CD4-positive, alpha-beta T cell treated with Interleukin-6 at 100 ng/mL for 8 hours (primary cell): ENCODE measurements at regions not wholly inside any gene's neighbourhood (a gene's known extent, or its start where the extent isn't known, plus 50 kb on each side); places are given as distances from the start of the nearest gene placed in this dataset.

Source experiments
- DNase-seq: peaks from one replicate; pipeline ENCODE4 v3.0.0-alpha.2; 2020; ENCODE audit warnings: mixed read lengths, low spot score

DNA sequence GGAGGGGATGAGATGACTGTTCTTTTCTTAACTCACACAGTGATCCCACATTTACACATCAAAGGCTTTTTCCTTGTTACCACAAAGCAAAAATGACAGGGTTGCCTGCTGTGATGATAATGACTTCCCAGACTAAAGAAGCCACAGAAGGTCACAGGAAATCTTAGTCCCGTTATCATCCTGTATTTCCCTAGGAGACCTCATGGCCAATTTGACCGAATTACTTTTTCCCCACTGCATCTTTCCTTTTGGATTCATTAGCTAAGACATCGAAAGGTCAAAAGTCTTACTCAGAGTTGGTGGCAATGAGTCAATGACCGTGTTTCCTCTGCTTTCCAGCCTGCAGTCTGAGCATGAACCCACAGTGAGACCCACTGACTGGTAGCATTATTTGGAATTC is 130.1 kb upstream of the INHBA start:
- DNase-seq = no peak

DNA sequence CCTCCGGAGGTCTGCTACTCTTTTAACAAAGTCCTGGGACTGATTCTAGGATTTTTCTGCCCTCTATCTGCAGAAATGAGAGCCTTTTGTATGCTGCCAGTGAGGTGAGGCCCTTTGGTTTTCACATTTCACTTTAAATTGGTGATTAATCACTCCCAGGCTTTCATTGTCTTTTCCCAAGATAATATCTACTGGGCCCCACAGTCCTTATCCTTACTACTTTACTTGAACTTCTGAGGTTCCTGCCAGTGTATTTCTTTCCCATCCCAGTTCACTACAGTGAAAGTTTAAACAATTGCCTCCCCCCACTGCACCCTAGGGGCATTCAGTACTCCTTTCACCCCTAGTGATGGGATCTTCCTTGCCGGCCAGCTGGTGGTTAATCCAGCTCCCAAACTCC is 127.4 kb upstream of the INHBA start:
- DNase-seq = no peak

DNA sequence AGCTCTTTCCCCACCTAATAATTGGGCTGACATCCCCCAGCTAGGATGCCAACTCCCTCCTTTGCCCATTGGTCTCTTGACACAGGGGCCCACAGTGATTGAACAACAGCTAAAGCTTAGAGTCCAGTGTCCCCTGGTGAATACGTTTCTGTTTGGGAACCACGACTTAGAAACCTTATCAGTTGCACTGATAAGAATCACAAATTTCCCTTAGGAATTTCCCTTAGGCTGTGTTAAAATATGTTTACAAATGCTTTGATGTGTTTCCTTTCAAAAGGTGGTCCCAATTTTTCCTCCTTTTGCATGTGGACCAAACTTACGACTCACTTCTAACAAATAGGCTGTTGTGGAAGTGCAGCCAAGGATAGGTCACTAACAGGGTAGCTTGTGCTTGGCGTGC is 126.0 kb upstream of the INHBA start:
- no peak for DNase-seq

DNA sequence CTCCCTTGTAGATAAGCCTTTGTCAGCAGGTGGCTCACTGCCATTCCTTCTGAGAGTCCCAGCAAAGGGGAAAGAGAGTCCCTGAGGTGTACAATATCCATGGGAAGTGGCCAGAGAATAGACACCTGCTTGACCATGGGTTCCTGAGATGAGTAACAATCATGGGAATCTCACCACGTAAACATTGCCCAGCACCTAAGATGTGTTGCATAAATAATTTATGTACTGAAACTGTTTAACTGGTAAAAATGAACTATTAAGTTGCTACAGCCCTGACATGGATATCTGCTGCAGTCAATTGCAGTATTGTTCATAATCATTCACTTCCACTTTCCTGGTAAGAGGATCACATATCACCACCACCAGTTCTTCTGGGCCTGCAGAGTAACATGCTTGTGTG is 123.8 kb upstream of the INHBA start:
- no peak for DNase-seq

DNA sequence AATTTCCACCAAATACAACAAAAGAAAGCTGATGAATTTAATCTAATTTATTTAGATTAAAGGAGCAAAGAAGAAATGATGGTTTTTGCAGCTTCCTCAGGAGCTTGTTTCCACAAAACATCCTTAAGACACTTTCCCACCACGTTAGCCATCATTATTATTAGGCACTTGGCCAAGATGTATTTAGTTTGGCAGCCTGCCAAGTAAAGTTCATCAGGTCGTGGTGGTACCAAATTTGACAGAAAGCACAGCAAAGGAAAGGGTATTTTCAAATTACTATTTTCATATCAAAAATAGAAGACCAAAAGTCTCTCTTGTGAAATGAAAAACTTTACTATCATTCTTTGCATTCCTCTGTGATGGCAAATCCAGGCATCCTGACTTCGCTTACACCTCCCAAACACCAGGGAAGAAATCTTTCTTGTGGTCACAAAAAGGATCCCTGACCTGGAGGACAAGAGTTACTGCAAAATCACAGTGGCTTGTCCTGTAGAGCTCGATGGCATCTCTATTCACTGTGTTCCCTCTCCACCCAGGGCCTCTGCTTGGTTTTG is 123.1 kb upstream of the INHBA start:
- no peak for DNase-seq

DNA sequence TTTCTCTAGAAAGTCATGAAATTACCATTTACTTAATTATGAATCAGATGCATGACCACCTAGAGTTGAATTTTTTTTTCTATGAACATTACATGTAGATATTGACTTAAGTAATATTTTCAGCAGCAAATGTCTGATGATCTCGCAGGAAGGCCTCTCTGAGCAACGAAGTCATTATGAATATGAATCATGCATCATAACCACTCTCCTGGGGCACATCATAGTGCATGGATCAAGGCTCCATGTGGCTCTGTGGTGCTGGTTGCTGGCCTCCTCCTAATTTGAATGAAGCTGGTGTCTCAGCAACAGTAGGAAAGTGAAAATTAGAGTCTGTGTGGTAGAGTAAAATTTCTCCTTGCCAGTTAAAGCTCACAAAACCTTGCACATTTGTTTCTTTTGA is 121.4 kb upstream of the INHBA start:
- DNase-seq = no peak

DNA sequence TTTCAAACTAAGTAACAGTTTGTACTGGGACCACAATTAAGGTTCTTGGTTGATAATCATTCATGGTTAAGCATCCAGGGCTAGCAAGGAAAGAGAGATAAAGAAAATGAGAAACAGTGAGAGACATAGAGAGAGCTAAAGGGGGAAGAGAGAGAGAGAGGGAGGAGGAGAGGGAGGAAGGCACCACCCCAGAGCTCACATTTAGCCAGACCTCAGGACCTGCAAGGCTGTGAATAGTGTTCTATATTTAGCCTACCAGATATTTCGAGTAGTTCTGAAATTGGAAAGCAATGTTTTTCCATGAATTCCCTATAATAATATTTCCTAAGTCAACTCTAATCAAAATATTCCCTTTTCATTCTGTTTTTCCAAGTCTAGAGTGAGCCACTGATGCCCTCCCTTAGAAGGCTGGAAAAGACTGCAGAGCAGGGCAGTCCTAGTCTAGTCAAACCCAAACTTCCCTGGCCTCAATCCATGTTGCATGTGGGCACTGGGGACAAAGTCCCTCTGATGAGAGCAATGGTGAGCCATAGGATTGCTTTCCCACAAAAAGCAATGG is 119.4 kb upstream of the INHBA start:
- DNase-seq = no peak

DNA sequence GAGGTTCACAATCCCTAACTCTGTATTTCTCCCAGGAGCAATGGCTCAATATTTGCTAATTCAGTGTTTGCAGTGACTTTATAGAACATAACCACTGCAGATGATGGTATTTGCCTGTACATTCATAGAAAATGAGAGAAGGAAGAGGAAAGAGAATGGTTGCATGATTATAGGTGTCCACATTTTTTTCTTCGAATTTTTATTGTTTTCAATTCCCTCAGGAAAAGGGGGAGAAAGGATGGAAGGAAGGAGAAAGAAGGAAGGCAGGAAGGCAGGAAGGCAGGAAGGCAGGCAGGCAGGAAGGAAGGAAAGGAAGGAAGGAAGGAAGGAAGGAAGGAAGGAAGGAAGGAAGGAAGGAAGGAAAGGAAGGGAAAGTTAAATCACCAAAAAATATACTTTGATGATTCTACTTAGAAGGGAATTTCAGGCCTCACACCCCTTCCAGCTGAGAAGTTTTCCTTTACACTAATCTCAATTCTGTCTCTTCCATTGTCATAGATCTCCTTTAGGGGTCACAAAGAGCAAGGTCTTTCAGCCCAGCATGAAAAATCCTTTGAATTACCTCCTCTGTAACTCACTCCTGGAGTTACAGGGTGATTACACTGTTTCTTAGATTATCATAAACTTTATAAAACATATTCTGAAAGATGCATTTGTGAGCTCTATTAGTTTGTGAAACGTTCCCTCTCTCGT is 118.8 kb upstream of the INHBA start:
- no peak for DNase-seq

DNA sequence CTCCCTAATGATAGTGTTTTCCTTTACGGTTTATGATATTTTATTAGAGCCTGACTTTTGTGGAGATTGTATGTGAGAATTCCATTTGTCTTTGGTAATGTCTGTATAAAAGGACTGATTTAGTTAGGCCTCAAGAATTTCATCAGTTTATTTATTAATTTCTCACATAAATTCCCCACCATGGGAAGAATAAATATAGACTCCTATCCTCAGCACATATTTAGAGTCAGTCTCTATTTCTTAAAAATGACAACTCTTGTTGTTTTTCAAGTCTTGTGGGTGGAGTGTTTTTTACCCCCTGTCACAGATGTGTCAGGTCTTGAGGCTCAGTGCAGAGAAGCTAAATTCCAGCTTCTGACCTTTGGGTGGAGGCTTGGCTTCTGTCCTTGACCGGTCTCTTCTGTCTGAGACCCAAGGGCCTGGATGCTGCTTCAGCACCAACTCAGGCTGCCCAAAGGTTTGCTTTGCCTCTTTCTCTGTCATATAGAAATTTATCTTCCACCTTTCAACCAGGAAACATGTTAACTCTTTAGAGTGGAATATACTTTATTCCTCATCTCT is 117.3 kb upstream of the INHBA start:
- no peak for DNase-seq

DNA sequence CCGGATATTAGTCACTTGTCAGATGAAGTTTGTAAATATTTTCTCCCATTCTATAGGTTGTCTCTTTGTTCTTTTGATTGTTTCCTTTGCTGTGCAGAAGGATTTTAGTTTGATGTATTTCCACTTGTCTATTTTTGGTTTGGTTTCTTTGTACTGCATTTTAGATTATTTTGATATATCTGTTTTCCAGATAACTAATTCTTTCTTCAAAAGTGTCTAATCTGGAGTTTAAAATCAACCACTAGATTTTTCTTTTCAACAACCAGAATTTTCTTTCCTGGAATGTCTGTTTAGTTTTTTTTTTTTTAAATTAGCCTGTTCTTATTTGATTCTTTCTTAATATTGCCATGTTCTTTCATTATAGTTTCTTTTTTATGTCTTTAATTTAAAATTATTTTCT is 116.8 kb upstream of the INHBA start:
- DNase-seq = no peak

DNA sequence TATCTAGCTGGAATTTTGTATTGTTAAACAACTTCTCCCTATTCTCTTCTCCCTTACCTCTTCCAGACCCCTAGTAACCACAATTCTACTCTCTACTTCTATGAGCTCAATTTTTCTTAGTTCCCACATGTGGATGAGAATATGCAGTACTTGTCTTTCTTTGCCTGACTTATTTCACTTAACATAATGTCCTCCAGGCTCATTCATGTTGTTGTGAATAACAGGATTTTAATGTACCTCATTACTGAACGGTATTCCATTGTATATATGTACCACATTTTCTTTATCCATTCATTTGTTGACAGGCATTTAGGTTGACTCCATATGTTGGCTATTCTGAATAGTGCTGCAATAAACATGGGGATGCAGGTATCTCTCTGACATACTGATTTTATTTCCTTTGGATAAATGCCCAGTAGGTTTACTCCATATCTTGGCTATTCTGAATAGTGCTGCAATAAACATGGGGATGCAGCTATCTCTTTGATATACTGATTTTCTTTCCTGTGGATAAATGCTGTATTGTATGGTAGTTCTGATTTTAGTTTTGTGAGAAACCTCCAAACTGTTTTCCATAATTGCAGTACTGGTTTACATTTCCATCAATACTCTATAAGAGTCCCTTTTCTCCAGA is 116.0 kb upstream of the INHBA start:
- DNase-seq = no peak

DNA sequence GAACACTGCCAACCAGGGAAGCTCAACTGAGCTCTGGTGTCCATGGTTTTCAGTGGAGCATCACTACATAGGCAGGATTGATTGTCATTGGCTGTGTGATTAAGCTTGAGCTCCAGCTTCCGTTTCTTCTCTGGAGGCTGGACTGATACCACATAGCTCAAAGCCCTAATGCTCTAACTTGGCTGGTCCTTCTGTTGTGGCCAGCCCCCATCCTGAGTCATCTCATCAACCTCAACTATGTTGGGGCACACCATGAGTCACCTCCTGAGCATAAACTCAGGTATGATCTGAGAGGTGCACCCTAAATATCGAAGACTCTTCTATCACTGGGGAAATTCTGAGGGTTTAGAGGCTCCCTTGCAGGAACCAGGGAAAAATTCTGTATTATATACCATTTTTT is 114.5 kb upstream of the INHBA start:
- no peak for DNase-seq

DNA sequence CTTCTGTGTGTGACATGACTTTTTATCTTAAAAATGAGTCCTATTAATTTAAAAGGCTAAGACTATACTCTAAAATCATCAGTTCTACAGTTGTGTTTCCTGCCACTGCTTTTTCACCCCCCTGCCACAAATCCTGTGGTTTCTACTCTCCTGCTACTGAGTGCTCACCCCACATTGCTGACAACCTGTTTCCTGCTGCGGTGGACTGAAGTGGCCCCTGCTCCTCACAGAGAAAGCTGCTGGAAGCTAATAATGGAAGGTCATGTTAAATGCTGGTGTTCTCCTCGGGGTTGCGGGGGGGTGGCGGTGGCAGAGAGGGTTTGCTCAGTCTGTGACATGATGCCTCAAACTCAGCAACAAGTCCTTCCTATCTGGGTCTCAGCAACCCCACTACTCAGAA is 113.2 kb upstream of the INHBA start:
- no peak for DNase-seq

DNA sequence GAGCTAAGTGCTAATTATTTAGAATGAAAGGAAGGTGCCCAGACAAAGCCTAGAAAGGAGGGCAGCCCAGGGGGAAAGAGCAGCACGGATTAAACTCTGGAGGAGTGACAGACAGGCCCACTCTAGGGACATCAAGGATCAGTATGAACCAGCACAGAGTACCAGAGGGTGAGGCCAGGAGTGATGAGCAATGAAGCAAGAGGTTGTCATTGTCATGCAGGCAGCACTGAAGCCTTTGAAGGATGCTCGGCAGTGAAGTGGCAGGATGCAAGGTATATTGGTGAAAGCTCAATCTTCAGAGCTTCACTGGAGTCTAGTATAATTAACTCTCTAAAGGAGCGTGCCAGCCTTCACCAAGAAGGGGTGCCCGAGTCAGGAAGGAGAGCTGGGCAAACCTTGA is 112.0 kb upstream of the INHBA start:
- no peak for DNase-seq

DNA sequence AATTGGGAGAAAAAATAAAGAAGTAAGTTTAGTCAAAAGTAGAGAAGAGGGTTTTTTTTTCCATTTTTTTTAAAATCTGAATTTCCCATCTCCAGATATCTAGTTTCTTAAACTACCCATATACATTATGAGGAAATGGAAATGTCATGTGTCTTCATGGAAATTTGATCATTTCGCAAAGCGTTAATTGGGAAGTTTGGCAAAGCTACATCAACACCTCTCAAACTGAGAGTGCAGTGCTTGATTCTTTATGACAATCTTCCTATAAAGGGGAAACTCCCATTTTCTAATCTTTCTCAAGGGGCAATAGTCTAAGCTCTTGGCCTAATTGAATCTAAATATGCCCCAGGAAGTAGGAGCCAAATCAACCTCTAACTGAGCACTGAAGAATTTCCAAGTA is 110.4 kb upstream of the INHBA start:
- no peak for DNase-seq

DNA sequence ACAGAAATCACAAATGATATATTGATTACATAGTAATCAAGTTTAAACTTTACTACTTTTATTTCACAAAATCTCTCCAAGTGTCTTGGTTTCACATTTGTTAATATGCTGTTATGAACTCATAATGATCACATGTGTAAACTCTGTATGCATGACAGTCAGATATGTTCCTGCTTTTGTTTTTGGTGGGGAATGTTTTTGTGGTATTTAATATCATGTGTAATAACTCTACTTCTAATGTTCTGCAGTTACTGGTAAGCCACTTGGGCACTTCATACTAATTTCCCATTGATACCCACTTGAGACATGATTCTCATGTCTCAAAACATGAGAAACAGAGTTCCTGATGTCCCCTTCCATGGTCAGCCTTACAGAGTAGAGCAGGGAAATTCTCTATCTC is 109.1 kb upstream of the INHBA start:
- no peak for DNase-seq

DNA sequence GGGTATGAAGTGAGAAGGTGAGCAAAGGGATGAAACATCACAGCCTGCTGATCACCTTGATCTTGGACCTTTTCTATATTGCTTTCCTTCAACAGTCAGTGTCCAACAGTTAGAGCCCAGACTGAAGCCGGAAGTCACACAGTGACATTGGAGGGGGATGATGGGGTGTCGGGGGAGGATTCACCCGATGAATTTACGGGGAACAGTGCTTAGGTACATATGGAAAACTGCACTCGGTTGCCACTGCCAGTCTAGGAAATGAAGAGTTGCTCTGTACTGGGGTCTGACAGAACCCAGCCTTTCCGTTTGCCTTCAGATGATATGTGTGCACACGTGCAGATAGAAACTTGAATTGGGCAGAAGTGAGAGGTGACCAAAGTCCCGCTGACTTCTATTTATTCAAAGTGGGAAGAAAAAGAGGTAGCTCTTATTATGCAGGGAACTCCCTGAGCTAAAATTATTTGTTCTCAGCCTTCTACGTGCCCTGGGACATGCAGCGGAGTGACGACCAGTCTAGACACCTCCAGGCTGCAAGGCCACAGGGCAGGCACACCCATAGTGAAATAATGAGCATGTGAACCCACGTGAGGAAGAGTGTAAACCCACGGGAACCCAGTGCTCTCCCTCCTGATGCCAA is 107.2 kb upstream of the INHBA start:
- no peak for DNase-seq

DNA sequence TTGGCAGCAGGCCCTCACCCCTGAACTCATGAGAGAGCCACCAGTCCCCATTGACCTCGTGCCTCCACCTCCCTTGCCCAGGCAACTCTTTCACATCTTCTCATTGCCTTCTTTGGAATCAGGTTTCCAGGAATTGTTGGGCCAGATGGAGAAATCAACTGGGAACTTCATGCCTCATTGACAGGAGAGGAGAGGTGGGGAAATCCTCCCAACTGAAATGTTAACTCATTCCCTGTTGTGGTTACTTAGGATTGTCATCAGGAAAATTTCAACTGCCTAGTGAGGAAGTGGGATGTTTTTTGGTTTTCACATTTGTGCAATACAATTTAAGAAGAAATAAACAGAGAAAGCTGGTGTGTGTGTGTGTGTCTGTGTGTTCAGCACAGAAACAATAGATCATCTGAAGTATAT is 106.6 kb upstream of the INHBA start:
- DNase-seq = no peak

DNA sequence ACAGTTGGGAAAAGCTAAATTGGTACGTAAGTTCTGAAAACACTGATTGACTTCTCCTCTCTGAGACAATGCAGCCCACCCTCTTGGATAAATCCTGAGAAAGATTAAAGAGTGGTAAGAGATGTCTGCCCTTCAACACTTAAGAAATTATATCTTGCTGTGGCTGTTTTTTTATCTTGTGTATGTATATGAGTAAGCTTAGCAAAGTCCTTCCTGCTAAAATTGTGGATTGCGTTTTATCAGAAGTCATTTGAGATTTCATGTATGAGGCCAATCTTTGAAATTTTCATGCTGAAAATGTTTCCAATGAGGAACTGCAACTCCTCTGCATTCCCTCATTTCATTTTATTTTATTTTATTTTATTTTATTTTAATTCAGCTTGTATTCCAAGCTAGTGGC is 106.2 kb upstream of the INHBA start:
- DNase-seq = no peak

DNA sequence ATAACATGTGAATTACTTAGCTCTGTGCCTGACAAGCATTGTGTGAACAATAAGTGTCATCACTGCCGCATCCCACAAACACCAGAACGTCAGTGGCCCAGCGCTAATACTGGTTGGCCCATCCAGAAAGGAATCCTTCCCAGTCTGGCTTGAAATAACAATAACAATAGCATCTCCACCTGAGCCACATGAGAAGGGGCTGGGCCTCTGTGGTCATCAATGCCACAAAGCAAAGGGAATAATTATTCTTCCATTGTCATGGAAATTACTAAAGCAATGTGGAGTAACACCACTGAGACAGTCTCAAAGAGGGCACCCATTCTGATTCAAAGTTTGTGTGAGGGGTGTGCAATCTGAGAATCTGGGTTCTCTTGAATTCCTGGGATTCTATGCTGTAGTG is 105.7 kb upstream of the INHBA start:
- DNase-seq = no peak

DNA sequence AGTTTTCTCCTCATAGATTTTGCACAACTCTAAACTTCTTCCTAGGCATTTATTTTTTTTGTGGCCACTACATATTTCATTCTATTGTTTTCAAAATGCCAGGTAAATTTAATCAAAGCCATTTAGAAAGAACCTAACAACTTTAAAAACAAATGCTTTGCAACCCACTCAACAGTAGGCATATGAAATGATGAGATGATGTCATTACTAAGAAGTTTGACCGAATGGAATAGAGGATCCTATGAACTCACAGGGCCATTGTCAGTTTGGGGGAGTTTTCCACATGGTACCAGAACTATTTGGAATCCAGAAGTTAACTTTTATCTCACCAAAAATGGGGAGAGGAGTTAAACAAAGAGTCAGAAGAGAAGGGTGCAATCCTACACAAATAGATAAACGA is 100.7 kb upstream of the INHBA start:
- DNase-seq = no peak

DNA sequence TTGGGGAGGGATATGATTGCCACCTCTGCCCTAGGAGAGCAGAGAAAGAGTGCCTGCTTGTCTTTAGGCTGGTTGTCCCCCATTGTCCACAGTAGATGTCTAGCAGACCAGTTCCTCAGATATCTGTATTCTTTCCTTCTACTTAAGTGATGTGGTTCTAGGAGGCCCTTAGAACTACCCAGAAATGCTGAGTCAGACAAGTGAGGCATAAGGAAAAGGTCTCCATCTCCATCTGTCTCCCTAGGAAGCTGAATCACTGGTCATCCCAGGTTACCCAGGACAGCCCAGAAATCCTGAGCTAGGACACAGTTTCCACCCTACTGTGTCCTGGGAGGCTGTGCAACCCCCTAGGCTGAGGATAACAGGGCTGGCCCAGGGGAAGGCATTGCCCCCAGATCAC is 93.4 kb upstream of the INHBA start:
- DNase-seq = no peak

DNA sequence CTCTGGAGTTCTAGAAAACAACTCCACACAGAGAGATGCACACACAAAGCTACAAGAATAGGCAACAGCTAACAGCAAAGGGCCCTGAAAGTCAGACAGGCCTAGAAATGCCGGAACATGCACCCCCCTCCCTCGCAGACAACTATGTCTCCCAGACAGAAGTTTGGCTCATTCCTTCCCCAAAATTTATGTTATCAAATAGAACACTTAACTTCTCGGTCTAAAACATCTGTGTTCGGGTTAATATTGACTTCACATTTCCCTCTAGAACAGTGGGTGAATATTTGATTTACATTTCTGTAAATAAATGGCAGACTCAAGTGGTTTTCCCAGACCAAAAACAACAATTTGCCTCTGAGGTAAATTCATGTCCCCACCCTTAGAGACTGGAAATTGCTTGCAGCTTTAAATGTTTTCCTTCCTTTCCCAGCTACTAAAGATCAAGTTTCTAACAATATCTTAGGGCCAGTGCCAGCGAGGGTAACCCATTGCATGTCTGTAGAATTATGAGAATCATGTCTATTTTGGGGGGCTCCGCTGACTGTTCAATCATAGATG is 92.5 kb upstream of the INHBA start:
- no peak for DNase-seq
